ENCODE measurements at regions not wholly inside any gene's neighbourhood (a gene's known extent, or its start where the extent isn't known, plus 50 kb on each side); places are given as distances from the start of the nearest gene placed in this dataset.

DNA sequence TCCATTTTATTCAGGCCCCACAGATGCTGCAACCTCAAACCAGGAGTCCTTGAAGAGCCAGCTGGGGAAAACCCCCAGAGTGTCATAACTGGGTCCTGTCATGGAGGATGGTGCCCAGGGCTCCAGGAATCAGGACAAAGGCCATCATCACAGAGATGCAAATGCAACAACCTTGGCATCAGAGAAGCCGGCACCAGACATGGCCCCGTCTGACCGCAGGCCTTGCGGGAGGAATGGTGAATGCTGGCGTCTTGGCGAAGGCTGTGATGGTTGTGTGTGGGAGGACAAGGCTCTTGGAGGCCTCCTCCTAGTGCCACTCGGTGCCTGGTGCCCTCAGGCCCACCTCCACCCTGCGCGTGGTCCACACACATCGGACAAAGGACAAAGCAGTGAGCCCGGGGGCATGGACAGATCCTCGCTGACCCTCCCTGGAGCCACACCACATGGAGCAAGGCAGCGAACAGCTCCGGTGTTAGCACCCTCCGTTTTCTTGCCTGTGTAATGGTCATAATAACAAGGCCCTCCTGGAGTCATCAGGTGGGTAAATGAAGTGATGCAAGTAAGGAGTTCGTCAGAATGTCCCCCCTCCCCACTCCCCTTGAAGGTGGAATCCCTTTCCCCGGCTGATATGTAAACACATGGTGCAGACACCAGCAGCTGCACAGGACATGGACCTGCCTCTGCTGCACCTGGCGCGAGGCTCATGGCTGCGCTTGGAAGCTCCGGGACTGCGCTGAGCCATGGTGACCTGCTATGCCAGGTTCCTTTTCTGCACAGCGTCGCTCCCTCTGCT is 380.7 kb downstream of the IRX2 start:
- TF ChIP-seq, protein P1, sequence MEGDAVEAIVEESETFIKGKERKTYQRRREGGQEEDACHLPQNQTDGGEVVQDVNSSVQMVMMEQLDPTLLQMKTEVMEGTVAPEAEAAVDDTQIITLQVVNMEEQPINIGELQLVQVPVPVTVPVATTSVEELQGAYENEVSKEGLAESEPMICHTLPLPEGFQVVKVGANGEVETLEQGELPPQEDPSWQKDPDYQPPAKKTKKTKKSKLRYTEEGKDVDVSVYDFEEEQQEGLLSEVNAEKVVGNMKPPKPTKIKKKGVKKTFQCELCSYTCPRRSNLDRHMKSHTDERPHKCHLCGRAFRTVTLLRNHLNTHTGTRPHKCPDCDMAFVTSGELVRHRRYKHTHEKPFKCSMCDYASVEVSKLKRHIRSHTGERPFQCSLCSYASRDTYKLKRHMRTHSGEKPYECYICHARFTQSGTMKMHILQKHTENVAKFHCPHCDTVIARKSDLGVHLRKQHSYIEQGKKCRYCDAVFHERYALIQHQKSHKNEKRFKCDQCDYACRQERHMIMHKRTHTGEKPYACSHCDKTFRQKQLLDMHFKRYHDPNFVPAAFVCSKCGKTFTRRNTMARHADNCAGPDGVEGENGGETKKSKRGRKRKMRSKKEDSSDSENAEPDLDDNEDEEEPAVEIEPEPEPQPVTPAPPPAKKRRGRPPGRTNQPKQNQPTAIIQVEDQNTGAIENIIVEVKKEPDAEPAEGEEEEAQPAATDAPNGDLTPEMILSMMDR (conservative IDR thresholded peaks at IDR 0.05; ENCODE audit: low read depth in 2 of 2), result no peak
- TF ChIP-seq ZNF331 (CRISPR knock-in tag; IDR thresholded peaks at IDR 0.05; ENCODE audit: low read depth), result no peak
- TF ChIP-seq CREB1 (CRISPR knock-in tag; IDR thresholded peaks at IDR 0.05; ENCODE audit: low read depth), result no peak
- no peak for TF ChIP-seq EZH2 (IDR thresholded peaks at IDR 0.05; ENCODE audit: low read depth, unreplicated experiment)
- no peak for TF ChIP-seq EZH2phosphoT487 (IDR thresholded peaks at IDR 0.05; ENCODE audit: unreplicated experiment)
- TF ChIP-seq, protein P2, sequence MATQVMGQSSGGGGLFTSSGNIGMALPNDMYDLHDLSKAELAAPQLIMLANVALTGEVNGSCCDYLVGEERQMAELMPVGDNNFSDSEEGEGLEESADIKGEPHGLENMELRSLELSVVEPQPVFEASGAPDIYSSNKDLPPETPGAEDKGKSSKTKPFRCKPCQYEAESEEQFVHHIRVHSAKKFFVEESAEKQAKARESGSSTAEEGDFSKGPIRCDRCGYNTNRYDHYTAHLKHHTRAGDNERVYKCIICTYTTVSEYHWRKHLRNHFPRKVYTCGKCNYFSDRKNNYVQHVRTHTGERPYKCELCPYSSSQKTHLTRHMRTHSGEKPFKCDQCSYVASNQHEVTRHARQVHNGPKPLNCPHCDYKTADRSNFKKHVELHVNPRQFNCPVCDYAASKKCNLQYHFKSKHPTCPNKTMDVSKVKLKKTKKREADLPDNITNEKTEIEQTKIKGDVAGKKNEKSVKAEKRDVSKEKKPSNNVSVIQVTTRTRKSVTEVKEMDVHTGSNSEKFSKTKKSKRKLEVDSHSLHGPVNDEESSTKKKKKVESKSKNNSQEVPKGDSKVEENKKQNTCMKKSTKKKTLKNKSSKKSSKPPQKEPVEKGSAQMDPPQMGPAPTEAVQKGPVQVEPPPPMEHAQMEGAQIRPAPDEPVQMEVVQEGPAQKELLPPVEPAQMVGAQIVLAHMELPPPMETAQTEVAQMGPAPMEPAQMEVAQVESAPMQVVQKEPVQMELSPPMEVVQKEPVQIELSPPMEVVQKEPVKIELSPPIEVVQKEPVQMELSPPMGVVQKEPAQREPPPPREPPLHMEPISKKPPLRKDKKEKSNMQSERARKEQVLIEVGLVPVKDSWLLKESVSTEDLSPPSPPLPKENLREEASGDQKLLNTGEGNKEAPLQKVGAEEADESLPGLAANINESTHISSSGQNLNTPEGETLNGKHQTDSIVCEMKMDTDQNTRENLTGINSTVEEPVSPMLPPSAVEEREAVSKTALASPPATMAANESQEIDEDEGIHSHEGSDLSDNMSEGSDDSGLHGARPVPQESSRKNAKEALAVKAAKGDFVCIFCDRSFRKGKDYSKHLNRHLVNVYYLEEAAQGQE (IDR thresholded peaks at IDR 0.05; ENCODE audit: unreplicated experiment), result no peak
- TF ChIP-seq POLR2AphosphoS5 (IDR thresholded peaks at IDR 0.05; ENCODE audit: low read depth), result no peak
- no peak for TF ChIP-seq ZNF114 (CRISPR knock-in tag; IDR thresholded peaks at IDR 0.05)

Measured in GM23338 (cell line).